IPS DF 19.7 (cell line): ENCODE measurements at regions not wholly inside any gene's neighbourhood (a gene's known extent, or its start where the extent isn't known, plus 50 kb on each side); places are given as distances from the start of the nearest gene placed in this dataset.
"Not testable (repeated sequence)": the region's sequence is repeated elsewhere in the genome, so short reads cannot be mapped to it uniquely, and the experiment has no call there.

Experiments
- DNase-seq: peaks from one replicate; pipeline ENCODE4 v3.0.0-alpha.2; 2013; ENCODE audit warnings: low read depth, low spot score

DNA sequence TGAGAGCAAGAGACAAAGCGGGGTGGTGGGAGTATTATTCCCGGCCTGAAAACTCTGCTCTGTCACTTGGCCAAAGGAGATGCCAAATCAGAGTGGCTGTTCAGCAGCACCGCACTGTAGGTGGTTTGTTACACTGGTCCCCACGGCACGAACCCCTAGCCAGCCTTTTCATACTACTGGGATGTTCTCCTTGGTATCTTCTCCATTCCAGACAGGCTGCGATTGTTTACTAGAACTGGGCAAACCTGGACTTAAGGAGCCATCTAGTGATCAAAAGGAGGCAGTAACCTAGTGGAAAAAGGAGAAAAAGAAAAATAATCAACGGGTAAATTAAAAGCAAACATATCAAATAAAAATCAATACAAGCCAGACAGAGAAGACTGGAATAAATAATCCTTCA is 58.9 kb upstream of the TMTC2 start:
- DNase-seq: peak; percentile 25

DNA sequence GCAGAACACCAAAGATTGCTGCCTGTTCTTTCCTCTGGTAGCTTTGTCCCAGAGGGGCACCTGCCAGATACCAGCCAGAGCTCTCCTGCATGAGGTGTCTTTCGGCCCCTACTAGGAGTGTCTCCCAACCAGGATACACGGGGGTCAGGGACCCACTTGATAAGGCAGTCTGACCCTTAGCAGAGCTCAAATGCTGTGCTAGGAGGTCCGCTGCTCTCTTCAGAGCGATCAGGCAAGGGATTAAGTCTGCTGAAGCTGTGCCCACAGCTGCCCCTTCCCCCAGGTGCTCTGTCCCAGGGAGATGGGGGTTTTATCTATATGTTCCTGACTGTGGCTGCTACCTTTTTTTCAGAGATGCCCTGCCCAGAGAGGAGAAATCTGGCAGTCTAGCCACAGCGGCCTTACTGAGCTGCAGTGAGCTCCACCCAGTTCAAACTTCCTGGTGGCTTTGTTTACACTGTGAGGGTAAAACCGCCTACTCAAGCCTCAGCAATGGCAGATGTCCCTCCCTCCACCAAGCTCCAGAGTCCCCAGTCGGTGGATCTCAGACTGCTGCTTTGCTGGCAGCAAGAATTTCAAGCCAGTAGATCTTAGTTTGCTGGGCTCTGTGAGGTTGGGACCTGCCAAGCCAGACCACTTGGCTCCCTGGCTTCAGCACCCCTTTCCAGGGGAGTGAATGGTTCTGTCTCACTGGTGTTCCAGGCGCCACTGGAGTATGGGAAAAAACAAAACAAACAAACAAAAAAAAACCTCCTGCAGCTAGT is 52.0 kb upstream of the TMTC2 start:
- not testable (repeated sequence) for DNase-seq

DNA sequence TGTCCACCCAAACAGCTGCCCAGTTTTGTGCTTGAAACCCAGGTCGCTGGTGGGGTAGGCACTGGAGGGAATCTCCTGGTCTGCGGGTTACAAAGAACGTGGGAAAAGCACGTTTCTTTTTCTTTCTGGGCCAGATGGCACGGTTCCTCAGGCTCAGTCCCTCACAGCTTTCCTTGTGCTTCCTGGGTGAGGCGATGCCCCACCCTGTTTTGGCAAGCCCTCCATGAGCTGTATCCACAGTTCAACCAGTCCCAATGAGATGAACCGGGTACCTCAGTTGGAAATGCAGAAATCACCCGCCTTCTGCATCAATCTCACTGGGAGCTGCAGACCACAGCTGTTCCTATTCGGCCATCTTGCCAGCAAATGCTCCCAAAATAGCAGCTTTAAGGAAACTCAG is 51.4 kb upstream of the TMTC2 start:
- no peak for DNase-seq
